HG02943 (cell line): ENCODE measurements at regions not wholly inside any gene's neighbourhood (a gene's known extent, or its start where the extent isn't known, plus 50 kb on each side); places are given as distances from the start of the nearest gene placed in this dataset.

ENCODE experiments used
- ATAC-seq: cut with Tn5 transposase; IDR thresholded peaks from one replicate; pipeline ENCODE4 v1.9.1; 2021; ENCODE audit warnings: mild to moderate bottlenecking, low read depth, moderate library complexity; ENCODE audit not compliant: unreplicated experiment

GRCh38 chr2:118479020-118479419 lies 368.4 kb downstream of the EN1 start:
- ATAC-seq: no peak

DNA sequence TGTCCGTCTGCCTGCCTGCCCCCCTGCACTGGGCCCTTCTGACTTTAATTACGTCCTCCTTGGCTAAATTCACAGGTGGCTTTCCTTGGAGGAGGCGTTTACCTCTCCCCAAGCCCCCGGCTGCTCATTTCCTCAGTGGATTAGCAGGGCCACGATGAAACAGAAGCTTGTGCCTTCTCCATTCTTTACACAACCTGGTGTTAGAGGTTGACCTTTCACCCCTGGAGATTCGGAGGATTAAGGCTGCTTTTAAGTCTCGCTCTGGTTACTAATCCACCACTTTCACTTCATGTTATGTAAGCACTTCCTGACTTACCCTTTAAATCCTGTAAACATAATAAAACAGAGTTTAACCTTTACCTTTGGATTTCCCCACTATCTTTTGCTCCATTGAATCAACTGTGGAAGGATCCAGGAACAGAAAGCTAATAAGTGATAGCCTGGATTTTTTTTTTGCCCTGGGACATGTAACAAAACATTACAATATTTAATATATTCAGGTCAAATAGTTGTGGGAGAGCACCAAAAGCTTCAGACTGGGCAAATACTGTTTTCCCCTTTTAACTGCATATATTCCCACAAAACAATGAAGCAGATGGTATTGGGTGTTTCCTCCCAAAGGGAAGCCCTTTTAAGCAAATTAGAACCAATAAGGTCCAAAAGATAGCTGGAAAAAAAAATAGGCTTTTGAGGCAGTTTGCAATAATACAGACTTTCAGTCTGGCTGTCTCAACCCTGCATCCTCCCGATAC lies 370.2 kb downstream of the EN1 start:
- ATAC-seq: no peak

- ATAC-seq: no peak
These were observed 371.7 kb downstream of the EN1 start for GRCh38 chr2:118475622-118476205.

- no peak for ATAC-seq
These were observed 372.9 kb downstream of the EN1 start for GRCh38 chr2:118474541-118474920.

- no peak for ATAC-seq
These were observed 373.5 kb downstream of the EN1 start for GRCh38 chr2:118473846-118474540.

DNA sequence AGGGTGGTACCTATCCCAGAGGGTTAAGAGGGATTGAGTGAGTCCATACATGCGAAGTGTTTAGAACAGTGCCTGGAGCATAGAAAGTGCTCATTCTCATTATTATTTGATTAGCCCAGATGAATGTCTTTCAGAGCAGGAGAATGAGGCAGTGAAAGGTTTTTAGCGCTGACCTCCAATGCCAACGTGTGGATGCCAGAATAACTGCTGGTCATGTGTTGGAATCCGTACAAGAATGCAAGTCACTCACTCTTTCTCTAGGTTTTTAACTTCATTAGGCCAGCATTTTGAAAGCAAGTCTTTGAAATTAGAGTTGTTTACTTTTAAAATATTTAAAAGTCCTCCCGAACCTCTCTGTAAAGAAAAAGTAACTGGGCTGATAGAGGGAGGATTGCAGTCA lies 374.2 kb downstream of the EN1 start:
- ATAC-seq: no peak

DNA sequence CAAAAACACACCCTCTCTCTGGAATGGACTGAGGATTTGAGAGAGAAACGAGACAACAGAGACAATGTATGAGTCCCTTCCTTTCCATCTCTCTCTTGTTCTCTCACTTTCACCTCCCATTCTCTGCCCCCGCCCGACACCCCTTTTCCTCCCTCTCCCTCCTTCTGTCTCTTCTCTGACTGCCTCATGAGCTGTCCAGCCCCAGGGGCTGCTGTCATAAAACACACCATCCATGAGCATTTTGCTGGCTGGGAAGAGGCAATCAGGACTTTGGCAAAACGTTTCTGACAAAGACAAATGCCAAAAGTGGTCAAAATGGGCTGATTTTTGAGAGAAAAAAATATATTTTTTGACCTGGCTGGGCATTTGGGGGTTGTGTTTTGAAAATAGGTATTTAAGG lies 377.2 kb downstream of the EN1 start:
- no peak for ATAC-seq

- ATAC-seq: no peak
These were observed 378.3 kb downstream of the EN1 start for GRCh38 chr2:118469103-118469502.

GRCh38 chr2:118464546-118465265 lies 376.4 kb downstream of the INSIG2 start:
- no peak for ATAC-seq

DNA sequence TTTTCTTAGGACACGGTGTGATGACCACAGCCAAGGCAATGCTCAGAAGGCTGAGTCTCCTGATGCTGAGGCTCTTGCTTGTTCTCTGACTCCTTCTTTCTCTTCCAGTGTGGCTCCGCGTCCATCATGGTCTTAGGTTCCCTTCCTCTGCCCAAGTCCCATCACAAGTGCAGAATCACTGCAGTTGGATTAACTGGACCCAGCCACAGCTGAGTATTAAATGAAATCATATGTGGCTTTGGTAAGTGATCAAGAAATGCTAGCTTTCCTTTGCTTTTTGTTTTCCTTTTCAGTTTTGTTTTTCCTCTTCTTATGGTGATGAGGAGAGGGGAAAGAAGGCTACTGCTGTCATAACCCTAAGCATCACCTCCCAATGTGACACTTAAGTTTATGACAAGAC lies 375.8 kb downstream of the INSIG2 start:
- no peak for ATAC-seq

DNA sequence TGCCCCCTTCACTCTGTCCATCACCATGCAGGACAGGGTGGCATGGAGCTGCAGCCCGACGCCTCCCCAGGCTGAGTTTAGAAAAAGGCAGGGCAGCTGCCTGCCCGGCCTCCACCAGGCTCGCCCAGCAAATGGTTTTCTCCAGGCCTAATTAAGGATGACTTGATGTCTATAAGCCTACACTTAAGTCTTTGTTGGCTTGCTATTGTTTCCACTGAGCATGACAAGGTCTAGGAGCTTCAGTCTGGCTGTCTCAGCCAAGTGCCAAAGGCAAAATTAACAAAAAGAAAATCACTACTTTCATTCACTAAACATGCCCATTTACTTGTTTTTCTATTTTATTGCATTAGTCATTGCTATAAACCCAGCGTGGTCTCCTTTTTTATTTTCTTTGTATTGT lies 372.2 kb downstream of the INSIG2 start:
- ATAC-seq: no peak

GRCh38 chr2:118459426-118459825 lies 371.2 kb downstream of the INSIG2 start:
- no peak for ATAC-seq

- no peak for ATAC-seq
These were observed 369.7 kb downstream of the INSIG2 start for GRCh38 chr2:118457951-118458350.

- no peak for ATAC-seq
These were observed 361.1 kb downstream of the INSIG2 start for GRCh38 chr2:118449401-118449800.

DNA sequence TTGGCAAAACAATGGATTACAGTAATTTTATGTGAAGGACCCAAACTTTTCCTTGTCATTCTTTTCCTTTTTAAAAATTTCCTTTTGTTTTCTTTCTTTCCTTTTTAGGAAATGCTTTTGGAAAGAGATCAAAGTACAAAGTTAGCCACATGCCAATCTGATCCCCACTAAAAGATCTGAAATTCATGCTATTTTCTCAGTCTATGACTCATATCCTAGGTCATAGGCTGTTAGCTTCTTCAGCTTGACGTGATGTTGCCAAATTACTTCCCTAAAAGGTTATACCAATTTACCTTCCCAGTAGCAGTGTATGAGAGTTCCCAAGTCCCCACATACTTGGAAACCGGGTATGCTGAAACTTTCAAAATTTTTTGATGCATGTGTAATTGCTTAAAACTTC lies 355.3 kb downstream of the INSIG2 start:
- no peak for ATAC-seq

- ATAC-seq: no peak
These were observed 354.8 kb downstream of the INSIG2 start for GRCh38 chr2:118442996-118443553.

DNA sequence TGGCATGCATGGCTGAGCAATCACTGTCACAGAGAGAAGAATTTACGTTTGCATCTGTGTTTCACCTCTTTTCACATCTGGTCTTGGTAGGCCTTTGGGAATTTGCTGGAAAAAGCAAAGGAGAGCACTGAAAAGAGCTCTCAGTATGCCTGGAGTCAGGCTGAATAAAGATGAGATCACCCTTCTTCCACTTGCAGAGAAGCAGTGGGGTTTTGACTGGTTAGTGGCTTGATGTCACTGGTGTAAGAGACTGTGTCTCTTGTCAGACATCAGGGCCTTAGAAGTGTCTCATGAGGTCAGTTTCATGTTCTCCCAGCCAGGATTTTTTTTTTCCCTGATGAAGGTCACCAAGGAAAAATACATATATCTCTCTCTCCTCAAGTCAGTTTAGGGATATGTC lies 353.8 kb downstream of the INSIG2 start:
- no peak for ATAC-seq

GRCh38 chr2:118440404-118441098 lies 352.3 kb downstream of the INSIG2 start:
- no peak for ATAC-seq

DNA sequence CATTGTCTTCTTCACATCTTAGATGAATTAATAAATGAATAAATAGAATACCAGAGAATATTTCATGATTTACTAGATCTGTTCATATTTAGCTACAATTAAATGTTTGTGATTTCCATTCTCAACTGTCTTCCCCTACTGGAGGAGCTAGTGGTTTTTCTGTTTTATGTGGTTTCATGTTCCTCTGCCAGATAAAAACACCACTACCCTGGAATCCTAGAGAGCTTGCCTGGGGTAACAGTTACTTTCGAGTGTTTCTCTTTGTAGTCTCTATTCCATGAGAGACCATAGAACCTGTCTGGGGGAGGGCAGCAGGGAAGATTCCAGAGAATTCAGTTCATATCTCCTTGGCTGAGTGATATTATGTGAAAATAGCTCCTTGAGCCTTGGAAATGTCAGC lies 349.2 kb downstream of the INSIG2 start:
- ATAC-seq: no peak

DNA sequence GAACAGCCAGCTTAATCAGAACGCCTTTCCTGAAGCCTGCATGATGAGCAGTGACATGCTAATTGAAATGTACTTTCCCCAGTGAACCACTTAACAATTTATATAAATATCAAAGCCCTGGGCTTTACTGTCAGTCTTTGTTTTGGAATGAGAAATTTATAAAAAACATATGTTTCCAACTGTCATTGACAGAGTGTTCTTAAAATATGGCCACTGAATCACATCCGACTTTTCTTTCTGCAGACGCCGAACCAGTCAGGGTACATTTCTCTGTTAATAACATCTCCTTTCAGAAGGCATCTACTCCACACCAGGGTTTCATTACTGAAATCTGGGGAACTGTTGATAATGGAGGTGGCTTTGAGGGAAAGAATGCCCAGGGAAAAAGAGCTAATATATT lies 343.7 kb downstream of the INSIG2 start:
- no peak for ATAC-seq
